ENCODE measurements at regions not wholly inside any gene's neighbourhood (a gene's known extent, or its start where the extent isn't known, plus 50 kb on each side); places are given as distances from the start of the nearest gene placed in this dataset.

GRCh38 chr1:105664495-105664894 lies 1392.0 kb upstream of the PRMT6 start:
- no peak for DNase-seq (ENCODE audit: low read depth in 4 of 4, low spot score in 3 of 4)

- DNase-seq (ENCODE audit: low read depth in 4 of 4, low spot score in 3 of 4): no peak
These were observed 1378.1 kb upstream of the PRMT6 start for GRCh38 chr1:105678334-105678733.

GRCh38 chr1:105684714-105685113 lies 1371.8 kb upstream of the PRMT6 start:
- no peak for DNase-seq (ENCODE audit: low read depth in 4 of 4, low spot score in 3 of 4)

- no peak for DNase-seq (ENCODE audit: low read depth in 4 of 4, low spot score in 3 of 4)
These were observed 1370.4 kb upstream of the PRMT6 start for GRCh38 chr1:105686026-105686425.

GRCh38 chr1:105686874-105687690 lies 1369.4 kb upstream of the PRMT6 start:
- DNase-seq (ENCODE audit: low read depth in 4 of 4, low spot score in 3 of 4): no peak

- DNase-seq (ENCODE audit: low read depth in 4 of 4, low spot score in 3 of 4): no peak
These were observed 1355.8 kb upstream of the PRMT6 start for GRCh38 chr1:105700723-105701122.

GRCh38 chr1:105724286-105724685 lies 1332.2 kb upstream of the PRMT6 start:
- no peak for DNase-seq (ENCODE audit: low read depth in 4 of 4, low spot score in 3 of 4)

- no peak for DNase-seq (ENCODE audit: low read depth in 4 of 4, low spot score in 3 of 4)
These were observed 1325.8 kb upstream of the PRMT6 start for GRCh38 chr1:105730701-105731100.

GRCh38 chr1:105736349-105736748 lies 1320.1 kb upstream of the PRMT6 start:
- no peak for DNase-seq (ENCODE audit: low read depth in 4 of 4, low spot score in 3 of 4)

- DNase-seq (ENCODE audit: low read depth in 4 of 4, low spot score in 3 of 4): no peak
These were observed 1276.7 kb upstream of the PRMT6 start for GRCh38 chr1:105779727-105780126.

- peak; percentile 36 to 50 (median 40) for DNase-seq (ENCODE audit: low read depth in 4 of 4, low spot score in 3 of 4)
These were observed 1271.5 kb upstream of the PRMT6 start for GRCh38 chr1:105785021-105785420.

- peak; percentile 12 to 39 (median 24) for DNase-seq (ENCODE audit: low read depth in 4 of 4, low spot score in 3 of 4)
These were observed 1262.8 kb upstream of the PRMT6 start for GRCh38 chr1:105793536-105794146.

- no peak for DNase-seq (ENCODE audit: low read depth in 4 of 4, low spot score in 3 of 4)
These were observed 1260.7 kb upstream of the PRMT6 start for GRCh38 chr1:105795741-105796140.

- DNase-seq (ENCODE audit: low read depth in 4 of 4, low spot score in 3 of 4): no peak
These were observed 1225.8 kb upstream of the PRMT6 start for GRCh38 chr1:105830571-105831146.

GRCh38 chr1:105838071-105838470 lies 1218.4 kb upstream of the PRMT6 start:
- no peak for DNase-seq (ENCODE audit: low read depth in 4 of 4, low spot score in 3 of 4)

GRCh38 chr1:105865546-105865945 lies 1190.9 kb upstream of the PRMT6 start:
- DNase-seq (ENCODE audit: low read depth in 4 of 4, low spot score in 3 of 4): no peak

GRCh38 chr1:105872817-105873216 lies 1183.7 kb upstream of the PRMT6 start:
- no peak for DNase-seq (ENCODE audit: low read depth in 4 of 4, low spot score in 3 of 4)

- no peak for DNase-seq (ENCODE audit: low read depth in 4 of 4, low spot score in 3 of 4)
These were observed 1181.9 kb upstream of the PRMT6 start for GRCh38 chr1:105874621-105875020.

- no peak for DNase-seq (ENCODE audit: low read depth in 4 of 4, low spot score in 3 of 4)
These were observed 1170.2 kb upstream of the PRMT6 start for GRCh38 chr1:105886309-105886708.

GRCh38 chr1:105891308-105891707 lies 1165.2 kb upstream of the PRMT6 start:
- DNase-seq (ENCODE audit: low read depth in 4 of 4, low spot score in 3 of 4): no peak

GRCh38 chr1:105894006-105894405 lies 1162.5 kb upstream of the PRMT6 start:
- DNase-seq (ENCODE audit: low read depth in 4 of 4, low spot score in 3 of 4): no peak

- no peak for DNase-seq (ENCODE audit: low read depth in 4 of 4, low spot score in 3 of 4)
These were observed 1146.7 kb upstream of the PRMT6 start for GRCh38 chr1:105909811-105910210.

Measured in left renal pelvis (tissue), 4 donors.